SK-N-SH (cell line): ENCODE measurements at regions not wholly inside any gene's neighbourhood (a gene's known extent, or its start where the extent isn't known, plus 50 kb on each side); places are given as distances from the start of the nearest gene placed in this dataset.
"Not testable (repeated sequence)": the region's sequence is repeated elsewhere in the genome, so short reads cannot be mapped to it uniquely, and the experiment has no call there.

Experiments
- CTCF ChIA-PET: fragments of 300-600, 350-600 bp; formaldehyde crosslinking; extraction: SDS; loops from one replicate; lab custom pipeline; 2021; lab: Yijun Ruan, JAX
- POLR2A ChIA-PET: fragments of 350-600 bp; sonication (Branson Sonifier 250); formaldehyde crosslinking; extraction: SDS; loops from one replicate; lab custom pipeline; 2020; ENCODE audit warnings: antibody characterized with exemption, inconsistent platforms; lab: Yijun Ruan, JAX
- DNase-seq: peaks from one replicate; pipeline ENCODE4 v3.0.0; 2012
- H2AFZ ChIP-seq: fragments of 200-600 bp; sonication (generic); 2 replicates; pipeline ENCODE4 v1.8.1; 2016; ENCODE audit warnings: antibody characterized with exemption, mild to moderate bottlenecking, low read depth
- H3F3A ChIP-seq: fragments of 200-600 bp; sonication (generic); replicated peaks from 2 replicates; pipeline ENCODE3; 2016; ENCODE audit warnings: antibody characterized with exemption, mild to moderate bottlenecking; ENCODE audit not compliant: insufficient read depth
- H3K27ac ChIP-seq, 2 experiments: fragments of 200-500 bp in 1 of 2; fragments of 200-600 bp in 1 of 2; sonication (Bioruptor generic) in 1 of 2; sonication (generic), shearing (Covaris generic) in 1 of 2; 2 replicates each; pipeline versions ENCODE4 v1.5.1 to v1.6.1; 2014 to 2016; ENCODE audit warnings: low read depth in 2 of 2, inconsistent platforms in 1 of 2, low read length in 1 of 2, mild to moderate bottlenecking in 1 of 2, mixed read lengths in 1 of 2
- H3K27me3 ChIP-seq: fragments of 200-600 bp; sonication (generic), shearing (Covaris generic); 2 replicates; pipeline ENCODE4 v1.6.1; 2016; ENCODE audit warnings: mixed run types; ENCODE audit not compliant: insufficient read depth
- H3K36me3 ChIP-seq, 2 experiments: fragments of 200-500 bp in 1 of 2; fragments of 200-600 bp in 1 of 2; sonication (Bioruptor generic) in 1 of 2; sonication (generic) in 1 of 2; replicated peaks in 1 of 2; 2 replicates each; pipeline versions ENCODE3 to v1.5.1; 2014 to 2016; ENCODE audit warnings: low read length in 1 of 2, mild to moderate bottlenecking in 1 of 2; ENCODE audit not compliant: insufficient read depth in 2 of 2, control insufficient read depth in 1 of 2
- H3K4me1 ChIP-seq, 2 experiments: fragments of 200-500 bp in 1 of 2; fragments of 200-600 bp in 1 of 2; sonication (Bioruptor generic) in 1 of 2; sonication (generic), shearing (Covaris generic) in 1 of 2; 2 replicates each; pipeline versions ENCODE4 v1.5.1 to v1.6.1; 2014 to 2016; ENCODE audit warnings: low read depth in 1 of 2, low read length in 1 of 2, mixed run types in 1 of 2; ENCODE audit not compliant: insufficient read depth in 2 of 2, control insufficient read depth in 1 of 2
- H3K4me2 ChIP-seq: fragments of 200-600 bp; sonication (generic), shearing (Covaris generic); 2 replicates; pipeline ENCODE4 v1.6.1; 2017; ENCODE audit warnings: mixed run types
- H3K4me3 ChIP-seq, 2 experiments: fragments of 200-500 bp in 1 of 2; fragments of 200-600 bp in 1 of 2; sonication (Bioruptor generic) in 1 of 2; sonication (generic), shearing (Covaris generic) in 1 of 2; 2 replicates each; pipeline versions ENCODE4 v1.5.1 to v1.8.1; 2014 to 2016; ENCODE audit warnings: low read depth in 2 of 2, inconsistent platforms in 1 of 2, low read length in 1 of 2, mild to moderate bottlenecking in 1 of 2, mixed read lengths in 1 of 2, moderate library complexity in 1 of 2
- H3K79me2 ChIP-seq: fragments of 200-600 bp; sonication (generic); 2 replicates; pipeline ENCODE4 v1.8.1; 2017; ENCODE audit warnings: mild to moderate bottlenecking; ENCODE audit not compliant: insufficient read depth
- H3K9ac ChIP-seq: fragments of 200-600 bp; sonication (generic); 2 replicates; pipeline ENCODE4 v1.6.1; 2017; ENCODE audit warnings: mixed run types
- H3K9me2 ChIP-seq: fragments of 200-600 bp; sonication (generic); 2 replicates; pipeline ENCODE4 v1.6.1; 2017; ENCODE audit warnings: mixed run types
- H3K9me3 ChIP-seq: fragments of 200-600 bp; sonication (generic); 2 replicates; pipeline ENCODE4 v1.6.1; 2017; ENCODE audit warnings: mixed run types, mild to moderate bottlenecking, moderate library complexity
- H4K20me1 ChIP-seq: fragments of 200-600 bp; sonication (generic); 2 replicates; pipeline ENCODE4 v1.6.1; 2017; ENCODE audit warnings: mild to moderate bottlenecking, mixed run types; ENCODE audit not compliant: insufficient read depth
- CHD2 ChIP-seq: fragments of 150-350 bp; IDR thresholded peaks from 2 replicates; pipeline ENCODE4 v1.6.1; 2018; ENCODE audit warnings: low read length; ENCODE audit not compliant: partially characterized antibody
- EZH2phosphoT487 ChIP-seq: fragments of 200-600 bp; sonication (generic); IDR thresholded peaks from 2 replicates; pipeline ENCODE4 v1.6.1; 2017; ENCODE audit warnings: low read depth, mixed run types, mild to moderate bottlenecking, antibody characterized with exemption, moderate library complexity, borderline replicate concordance
- FOXJ3 ChIP-seq: sonication (generic); formaldehyde crosslinking; IDR thresholded peaks from 2 replicates; pipeline ENCODE4 v1.5.1; 2020; ENCODE audit warnings: mild to moderate bottlenecking, missing genetic modification reagents
- FOXM1 ChIP-seq: IDR thresholded peaks from 2 replicates; pipeline ENCODE4 v1.4.0; 2012; ENCODE audit warnings: low read depth, mild to moderate bottlenecking
- IRF3 ChIP-seq: fragments of 150-350 bp; IDR thresholded peaks from 2 replicates; pipeline ENCODE4 v1.6.1; 2016; ENCODE audit warnings: mild to moderate bottlenecking, low read depth, low read length
- JUND ChIP-seq: IDR thresholded peaks from 2 replicates; pipeline ENCODE4 v1.4.0; 2012
- NFIC ChIP-seq: IDR thresholded peaks from 2 replicates; pipeline ENCODE4 v1.4.0; 2012; ENCODE audit warnings: borderline replicate concordance
- POLR2AphosphoS5 ChIP-seq: IDR thresholded peaks from 2 replicates; pipeline ENCODE4 v1.6.1; 2012; ENCODE audit warnings: low read depth, low read length
- RCOR1 ChIP-seq: fragments of 150-350 bp; IDR thresholded peaks from 2 replicates; pipeline ENCODE4 v1.6.1; 2017; ENCODE audit warnings: antibody characterized with exemption, low read length
- RFX5 ChIP-seq: IDR thresholded peaks from 2 replicates; pipeline ENCODE4 v1.6.1; 2012; ENCODE audit warnings: mild to moderate bottlenecking, improper control_type of control experiment, low read length
- SIN3A ChIP-seq: IDR thresholded peaks from 2 replicates; pipeline ENCODE4 v1.6.1; 2012; ENCODE audit warnings: low read depth, mild to moderate bottlenecking, low read length, moderate library complexity, borderline replicate concordance
- TAF1 ChIP-seq: IDR thresholded peaks from 2 replicates; pipeline ENCODE4 v1.6.1; 2012; ENCODE audit warnings: low read depth, mild to moderate bottlenecking, low read length, moderate library complexity, borderline replicate concordance
- TCF12 ChIP-seq: IDR thresholded peaks from 2 replicates; pipeline ENCODE4 v1.4.0; 2012
- TEAD4 ChIP-seq: IDR thresholded peaks from 2 replicates; pipeline ENCODE4 v1.4.0; 2012; ENCODE audit warnings: mild to moderate bottlenecking, borderline replicate concordance; ENCODE audit not compliant: insufficient read depth
- USF1 ChIP-seq: IDR thresholded peaks from 2 replicates; pipeline ENCODE4 v1.4.0; 2012; ENCODE audit warnings: low read depth, borderline replicate concordance
- WGBS: methylation state at CpG from one replicate; pipeline ENCODE4 v1.1.6; 2017; ENCODE audit warnings: low lambda C conversion rate; 5-methylcytosine and 5-hydroxymethylcytosine counted together
- TF ChIP-seq, protein P1 (sequence below): IDR thresholded peaks from 2 replicates; pipeline ENCODE4 v1.4.0; 2012; ENCODE audit warnings: low read depth
- TF ChIP-seq, protein P2 (sequence below): IDR thresholded peaks from 2 replicates; pipeline ENCODE4 v1.4.0; 2012; ENCODE audit warnings: low read depth, borderline replicate concordance

- Histone ChIP-seq H2AFZ (no peak overlapping the region), H3K36me3 (no peaks in the 10 kb centered on the region), H3K79me2 (no peaks in the 10 kb centered on the region), H3K4me1 (no peaks in the 10 kb centered on the region), H3K4me2 (no peak overlapping the region), H3K9me3 (no peaks in the 10 kb centered on the region), H3K4me3 (no peak overlapping the region), H3K9ac (no peak overlapping the region), H3F3A (no peaks in the 10 kb centered on the region), H3K27ac (no peak overlapping the region), H4K20me1 (no peaks in the 10 kb centered on the region), H3K9me2 (no peaks in the 10 kb centered on the region), H3K27me3 (no peaks in the 10 kb centered on the region)
- POLR2A ChIA-PET, result no interaction called here
- DNase-seq, result no peak
- CTCF ChIA-PET, result no interaction called here
- TF ChIP-seq TCF12, result no peak
- WGBS, result 56% methylated on average over 3 of the region's 3 CpGs
These were observed 227.8 kb upstream of the GBE1 start for GRCh38 chr3:81989274-81989673.

DNA sequence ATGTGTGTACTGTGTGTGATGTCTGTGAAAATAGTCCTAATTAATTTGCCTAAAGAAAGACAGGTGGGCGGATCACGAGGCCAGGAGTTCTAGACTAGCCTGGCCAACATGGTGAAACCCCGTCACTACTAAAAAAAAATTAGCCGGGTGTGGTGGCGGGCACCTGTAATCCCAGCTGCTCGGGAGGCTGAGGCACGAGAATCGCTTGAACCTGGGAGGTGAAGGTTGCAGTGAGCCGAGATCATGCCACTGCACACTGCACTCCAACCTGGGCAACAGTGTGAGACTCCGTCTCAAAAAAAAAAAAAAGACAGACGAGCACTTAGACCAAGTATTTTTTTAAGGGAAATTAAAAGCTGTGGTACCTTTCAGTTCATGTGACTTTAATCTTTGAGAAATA lies 226.0 kb upstream of the GBE1 start:
- DNase-seq, H3K9me2 ChIP-seq, H3K27me3 ChIP-seq, H3F3A ChIP-seq, H3K4me3 ChIP-seq, H3K4me2 ChIP-seq, CTCF ChIA-PET, H3K9me3 ChIP-seq, H4K20me1 ChIP-seq, H3K9ac ChIP-seq, H3K36me3 ChIP-seq, H3K27ac ChIP-seq, H2AFZ ChIP-seq, H3K79me2 ChIP-seq, H3K4me1 ChIP-seq: not testable (repeated sequence)
- WGBS, result 82% methylated on average over 11 of the region's 11 CpGs
- POLR2A ChIA-PET, result interaction anchor here (0.5 to 0.6 kb wide), 2 partner anchors 150 to 168 kb away, joined by 3 to 4 read pairs; no protein-coding TSS in a partner anchor

DNA sequence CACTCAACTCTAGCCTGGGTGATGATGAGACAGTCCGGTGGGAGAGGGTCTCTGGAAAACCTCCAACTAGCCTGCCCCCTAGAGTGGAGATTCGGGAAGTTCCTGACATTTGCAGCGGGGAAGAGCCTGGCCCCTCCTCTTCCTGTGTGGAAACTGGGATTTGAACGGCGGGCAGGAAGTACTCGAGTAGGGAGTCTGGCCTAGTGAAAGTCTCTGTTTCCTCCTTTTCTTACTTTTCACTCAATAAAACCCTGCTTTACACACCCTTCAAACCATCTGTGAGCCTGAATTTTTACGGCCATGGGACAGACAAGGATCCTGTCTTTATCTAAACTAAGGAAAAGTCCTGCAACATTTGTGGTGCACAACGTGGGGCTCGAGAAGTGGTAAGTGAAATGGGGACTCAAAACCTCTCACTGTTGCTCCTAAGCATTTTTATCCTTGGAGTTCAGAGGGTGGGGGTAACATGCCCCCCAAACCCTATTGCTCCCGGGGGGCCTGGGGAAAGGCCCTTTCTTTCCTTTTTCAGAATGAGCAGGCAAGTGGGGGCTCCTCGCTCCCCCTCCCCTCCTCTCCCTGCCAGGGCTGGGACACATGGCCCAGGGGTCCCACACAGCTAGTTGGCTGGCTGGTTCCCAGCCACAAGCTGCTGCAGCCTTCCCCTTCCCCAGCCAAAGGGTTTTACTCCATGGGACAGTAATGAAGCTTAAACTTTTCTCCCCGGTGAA lies 224.7 kb upstream of the GBE1 start:
- Histone ChIP-seq H3K9me2 (no peaks in the 10 kb centered on the region), H3K4me2 (no peak overlapping the region), H4K20me1 (no peaks in the 10 kb centered on the region), H3K79me2 (no peaks in the 10 kb centered on the region), H3K27ac (no peak overlapping the region), H3F3A (no peaks in the 10 kb centered on the region), H3K4me1 (no peaks in the 10 kb centered on the region), H3K4me3 (no peak overlapping the region), H3K36me3 (no peaks in the 10 kb centered on the region), H3K27me3 (no peaks in the 10 kb centered on the region), H3K9me3 (no peaks in the 10 kb centered on the region), H2AFZ (no peak overlapping the region), H3K9ac (no peak overlapping the region)
- POLR2A ChIA-PET, result interaction anchor here (0.6 kb wide), 1 partner anchor 11 kb away, joined by 3 read pairs; no protein-coding TSS in a partner anchor
- TF ChIP-seq TEAD4, result no peak
- TF ChIP-seq, protein P1, sequence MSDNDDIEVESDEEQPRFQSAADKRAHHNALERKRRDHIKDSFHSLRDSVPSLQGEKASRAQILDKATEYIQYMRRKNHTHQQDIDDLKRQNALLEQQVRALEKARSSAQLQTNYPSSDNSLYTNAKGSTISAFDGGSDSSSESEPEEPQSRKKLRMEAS, result no peak
- no peak for TF ChIP-seq NFIC
- no peak for TF ChIP-seq RCOR1
- no peak for TF ChIP-seq FOXM1
- no peak for TF ChIP-seq TAF1
- TF ChIP-seq, protein P2, sequence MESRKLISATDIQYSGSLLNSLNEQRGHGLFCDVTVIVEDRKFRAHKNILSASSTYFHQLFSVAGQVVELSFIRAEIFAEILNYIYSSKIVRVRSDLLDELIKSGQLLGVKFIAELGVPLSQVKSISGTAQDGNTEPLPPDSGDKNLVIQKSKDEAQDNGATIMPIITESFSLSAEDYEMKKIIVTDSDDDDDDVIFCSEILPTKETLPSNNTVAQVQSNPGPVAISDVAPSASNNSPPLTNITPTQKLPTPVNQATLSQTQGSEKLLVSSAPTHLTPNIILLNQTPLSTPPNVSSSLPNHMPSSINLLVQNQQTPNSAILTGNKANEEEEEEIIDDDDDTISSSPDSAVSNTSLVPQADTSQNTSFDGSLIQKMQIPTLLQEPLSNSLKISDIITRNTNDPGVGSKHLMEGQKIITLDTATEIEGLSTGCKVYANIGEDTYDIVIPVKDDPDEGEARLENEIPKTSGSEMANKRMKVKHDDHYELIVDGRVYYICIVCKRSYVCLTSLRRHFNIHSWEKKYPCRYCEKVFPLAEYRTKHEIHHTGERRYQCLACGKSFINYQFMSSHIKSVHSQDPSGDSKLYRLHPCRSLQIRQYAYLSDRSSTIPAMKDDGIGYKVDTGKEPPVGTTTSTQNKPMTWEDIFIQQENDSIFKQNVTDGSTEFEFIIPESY, result no peak
- no peak for TF ChIP-seq POLR2AphosphoS5
- no peak for TF ChIP-seq SIN3A
- TF ChIP-seq EZH2phosphoT487, result no peak
- no peak for TF ChIP-seq CHD2
- no peak for TF ChIP-seq IRF3
- no peak for TF ChIP-seq JUND
- TF ChIP-seq USF1, result no peak
- TF ChIP-seq RFX5, result no peak
- TF ChIP-seq FOXJ3 (CRISPR knock-in tag), result no peak
- 72% methylated on average over 12 of the region's 12 CpGs for WGBS
- CTCF ChIA-PET, result no interaction called here
- DNase-seq, result no peak
